ENCODE measurements at regions not wholly inside any gene's neighbourhood (a gene's known extent, or its start where the extent isn't known, plus 50 kb on each side); places are given as distances from the start of the nearest gene placed in this dataset.

- no peak for DNase-seq
- no peaks in the 10 kb centered on the region for H3K36me3 Mint-ChIP-seq
- Histone ChIP-seq H3K79me2 (ENCODE audit: insufficient read depth, low read length) (no peaks in the 10 kb centered on the region), H2AFZ (ENCODE audit: insufficient read depth, low read depth, low read length, poor library complexity, severe bottlenecking) (no peak overlapping the region), H4K20me1 (ENCODE audit: insufficient read depth, low read length) (no peaks in the 10 kb centered on the region), H3K9me3 (replicated peaks in 1 of 2; ENCODE audit: control insufficient read depth in 1 of 2, insufficient read depth in 1 of 2, low read length in 2 of 2) (peaks cover 26 to 28% of the 10 kb centered on the region in 2 donors), H3K4me1 (ENCODE audit: control insufficient read depth in 1 of 2, insufficient read depth in 2 of 2, low read length in 2 of 2) (no peaks in the 10 kb centered on the region), H3K9ac (ENCODE audit: insufficient read depth, low read length, poor library complexity, severe bottlenecking) (no peak overlapping the region), H3K27me3 (ENCODE audit: control insufficient read depth in 2 of 2, insufficient read depth in 2 of 2, low read length in 2 of 2) (no peaks in the 10 kb centered on the region), H3K36me3 (replicated peaks in 1 of 2; ENCODE audit: control insufficient read depth in 1 of 2, insufficient read depth in 2 of 2, low read length in 2 of 2) (no peaks in the 10 kb centered on the region), H3K4me2 (replicated peaks; ENCODE audit: extremely low read depth, low read length, poor library complexity, severe bottlenecking) (no peak overlapping the region), H3K27ac (ENCODE audit: low read depth in 1 of 2, low read length in 2 of 2) (no peak overlapping the region), H3K4me3 (replicated peaks in 1 of 3; ENCODE audit: low read depth in 2 of 3, low read length in 3 of 3) (no peak overlapping the region)
- H3K27ac Mint-ChIP-seq, result no peak overlapping the region
- H3K4me1 Mint-ChIP-seq, result no peaks in the 10 kb centered on the region
- H3K4me3 Mint-ChIP-seq, result no peak overlapping the region
- no peaks in the 10 kb centered on the region for H3K27me3 Mint-ChIP-seq (ENCODE audit: low read depth in 3 of 3)
- peaks cover 8 to 30% (median 14%) of the 10 kb centered on the region in 7 donors for H3K9me3 Mint-ChIP-seq
- TF ChIP-seq, protein P1, sequence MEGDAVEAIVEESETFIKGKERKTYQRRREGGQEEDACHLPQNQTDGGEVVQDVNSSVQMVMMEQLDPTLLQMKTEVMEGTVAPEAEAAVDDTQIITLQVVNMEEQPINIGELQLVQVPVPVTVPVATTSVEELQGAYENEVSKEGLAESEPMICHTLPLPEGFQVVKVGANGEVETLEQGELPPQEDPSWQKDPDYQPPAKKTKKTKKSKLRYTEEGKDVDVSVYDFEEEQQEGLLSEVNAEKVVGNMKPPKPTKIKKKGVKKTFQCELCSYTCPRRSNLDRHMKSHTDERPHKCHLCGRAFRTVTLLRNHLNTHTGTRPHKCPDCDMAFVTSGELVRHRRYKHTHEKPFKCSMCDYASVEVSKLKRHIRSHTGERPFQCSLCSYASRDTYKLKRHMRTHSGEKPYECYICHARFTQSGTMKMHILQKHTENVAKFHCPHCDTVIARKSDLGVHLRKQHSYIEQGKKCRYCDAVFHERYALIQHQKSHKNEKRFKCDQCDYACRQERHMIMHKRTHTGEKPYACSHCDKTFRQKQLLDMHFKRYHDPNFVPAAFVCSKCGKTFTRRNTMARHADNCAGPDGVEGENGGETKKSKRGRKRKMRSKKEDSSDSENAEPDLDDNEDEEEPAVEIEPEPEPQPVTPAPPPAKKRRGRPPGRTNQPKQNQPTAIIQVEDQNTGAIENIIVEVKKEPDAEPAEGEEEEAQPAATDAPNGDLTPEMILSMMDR (IDR thresholded peaks at IDR 0.05), result no peak
- intact Hi-C loops (cut with micrococcal nuclease), result no loop called here
- 82% methylated on average over 3 of the region's 3 CpGs for WGBS (ENCODE audit: insufficient coverage)
Measured at GRCh38 chr4:178241601-178242118, 799.4 kb upstream of the AGA start.

DNA sequence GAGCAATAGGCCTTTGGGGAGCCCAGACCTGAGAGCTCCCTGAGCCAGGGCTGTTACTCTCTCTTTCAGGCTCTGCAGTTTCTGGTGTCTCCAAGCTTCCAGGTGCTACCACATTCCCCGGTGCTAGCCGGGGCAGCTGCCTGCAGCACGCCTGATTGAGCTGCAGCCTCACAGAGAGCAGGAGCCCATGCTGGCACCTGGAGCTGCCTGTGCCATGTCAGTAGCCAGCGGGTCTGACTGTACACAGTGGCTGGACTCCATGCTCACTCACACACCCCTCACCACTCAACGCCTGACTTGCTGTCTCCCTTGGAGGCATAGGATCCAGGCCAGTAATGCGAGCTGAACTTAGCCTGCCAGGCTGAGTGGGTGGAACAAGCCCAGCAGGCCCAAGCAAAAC is 800.4 kb upstream of the AGA start:
- TF ChIP-seq, protein P1 (IDR thresholded peaks at IDR 0.05), result no peak

More for the DNA sequence above, 800.4 kb upstream of the AGA start:
- Mint-ChIP-seq H3K4me3 (no peak overlapping the region), H3K36me3 (no peaks in the 10 kb centered on the region), H3K27ac (no peak overlapping the region), H3K9me3 (peaks cover 8 to 31% (median 17%) of the 10 kb centered on the region in 7 donors), H3K4me1 (no peaks in the 10 kb centered on the region), H3K27me3 (ENCODE audit: low read depth in 3 of 3) (no peaks in the 10 kb centered on the region)
- H3K27ac ChIP-seq (ENCODE audit: low read depth in 1 of 2, low read length in 2 of 2), result no peak overlapping the region
- no peak overlapping the region for H3K4me2 ChIP-seq (replicated peaks; ENCODE audit: extremely low read depth, low read length, poor library complexity, severe bottlenecking)
- H3K4me1 ChIP-seq (ENCODE audit: control insufficient read depth in 1 of 2, insufficient read depth in 2 of 2, low read length in 2 of 2), result no peaks in the 10 kb centered on the region
- 97% methylated on average over 6 of the region's 6 CpGs for WGBS (ENCODE audit: insufficient coverage)
- H3K9ac ChIP-seq (ENCODE audit: insufficient read depth, low read length, poor library complexity, severe bottlenecking), result no peak overlapping the region
- H3K27me3 ChIP-seq (ENCODE audit: control insufficient read depth in 2 of 2, insufficient read depth in 2 of 2, low read length in 2 of 2), result no peaks in the 10 kb centered on the region
- no peaks in the 10 kb centered on the region for H3K36me3 ChIP-seq (replicated peaks in 1 of 2; ENCODE audit: control insufficient read depth in 1 of 2, insufficient read depth in 2 of 2, low read length in 2 of 2)
- intact Hi-C loops (cut with micrococcal nuclease), result no loop called here
- peaks cover 26 to 27% of the 10 kb centered on the region in 2 donors for H3K9me3 ChIP-seq (replicated peaks in 1 of 2; ENCODE audit: control insufficient read depth in 1 of 2, insufficient read depth in 1 of 2, low read length in 2 of 2)
- no peaks in the 10 kb centered on the region for H3K79me2 ChIP-seq (ENCODE audit: insufficient read depth, low read length)
- DNase-seq, result no peak
- no peak overlapping the region for H3K4me3 ChIP-seq (replicated peaks in 1 of 3; ENCODE audit: low read depth in 2 of 3, low read length in 3 of 3)
- no peaks in the 10 kb centered on the region for H4K20me1 ChIP-seq (ENCODE audit: insufficient read depth, low read length)
- H2AFZ ChIP-seq (ENCODE audit: insufficient read depth, low read depth, low read length, poor library complexity, severe bottlenecking), result no peak overlapping the region

All from CD14-positive monocyte (primary cell).